CD4-positive, CD25-positive, alpha-beta regulatory T cell (primary cell): ENCODE measurements at regions not wholly inside any gene's neighbourhood (a gene's known extent, or its start where the extent isn't known, plus 50 kb on each side); places are given as distances from the start of the nearest gene placed in this dataset.
"Not testable (repeated sequence)": the region's sequence is repeated elsewhere in the genome, so short reads cannot be mapped to it uniquely, and the experiment has no call there.

ENCODE experiments used
- ATAC-seq, 2 donors: fragments of 150-1000 bp; cut with Tn5 transposase; one replicate each; pipeline ENCODE4 v1.10.0; 2021; ENCODE audit warnings: low read depth in 2 of 2, moderate number of reproducible peaks in 2 of 2, moderate library complexity in 1 of 2
- DNase-seq, 3 donors: peaks; one replicate each; pipeline versions ENCODE4 v3.0.0 to v3.0.0-alpha.2; 2012 to 2022; ENCODE audit warnings: mixed read lengths in 1 of 3
- H3K27ac ChIP-seq: one replicate; pipeline ENCODE4 v1.7.0; 2013; ENCODE audit warnings: mild to moderate bottlenecking, low read length; ENCODE audit not compliant: insufficient read depth, poor library complexity, severe bottlenecking
- H3K27me3 ChIP-seq: one replicate; pipeline ENCODE4 v1.7.0; 2013; ENCODE audit warnings: low read length; ENCODE audit not compliant: control insufficient read depth, insufficient read depth
- H3K36me3 ChIP-seq: one replicate; pipeline ENCODE4 v1.7.0; 2013; ENCODE audit warnings: mild to moderate bottlenecking, low read length, moderate library complexity; ENCODE audit not compliant: control insufficient read depth, insufficient read depth
- H3K4me1 ChIP-seq: 2 replicates; pipeline ENCODE4 v1.7.0; 2013; ENCODE audit warnings: mild to moderate bottlenecking, low read length; ENCODE audit not compliant: insufficient read depth, control insufficient read depth, poor library complexity, severe bottlenecking
- H3K4me3 ChIP-seq: one replicate; pipeline ENCODE4 v1.7.0; 2013; ENCODE audit warnings: low read depth, mild to moderate bottlenecking, low read length, moderate library complexity
- H3K9me3 ChIP-seq, 2 experiments: 1 replicate in 1 of 2; 2 replicates in 1 of 2; pipeline ENCODE4 v1.7.0; 2013; ENCODE audit warnings: low read length in 2 of 2, mild to moderate bottlenecking in 1 of 2, moderate library complexity in 1 of 2; ENCODE audit not compliant: control insufficient read depth in 2 of 2
- H3K27ac Mint-ChIP-seq, 3 donors: one replicate each; pipeline ENCODE4 v1.8.0; 2020 to 2022; ENCODE audit warnings: mild to moderate bottlenecking in 3 of 3, mixed read lengths in 3 of 3, moderate library complexity in 2 of 3
- H3K27me3 Mint-ChIP-seq: one replicate; pipeline ENCODE4 v1.8.0; 2022; ENCODE audit warnings: mild to moderate bottlenecking, mixed read lengths
- H3K36me3 Mint-ChIP-seq: one replicate; pipeline ENCODE4 v1.8.0; 2020; ENCODE audit warnings: mixed read lengths
- H3K4me1 Mint-ChIP-seq, 4 donors: one replicate each; pipeline ENCODE4 v1.8.0; 2020 to 2022; ENCODE audit warnings: mixed read lengths in 4 of 4, mild to moderate bottlenecking in 1 of 4
- H3K4me3 Mint-ChIP-seq, 4 donors: one replicate each; pipeline ENCODE4 v1.8.0; 2020 to 2022; ENCODE audit warnings: mild to moderate bottlenecking in 4 of 4, mixed read lengths in 4 of 4, moderate library complexity in 3 of 4
- H3K9me3 Mint-ChIP-seq, 7 donors: one replicate each; pipeline ENCODE4 v1.8.0; 2020 to 2022; ENCODE audit warnings: mixed read lengths in 7 of 7, mild to moderate bottlenecking in 3 of 7, moderate library complexity in 2 of 7

- no peaks in the 10 kb centered on the region for H3K27me3 Mint-ChIP-seq
- H3K9me3 Mint-ChIP-seq: peaks cover 0 to 2% (median 0%) of the 10 kb centered on the region in 7 donors
- H3K4me1 Mint-ChIP-seq: peaks cover 0 to 16% (median 6%) of the 10 kb centered on the region in 4 donors
- DNase-seq (no peak), ATAC-seq (no peak)
- no peaks in the 10 kb centered on the region for H3K4me1 ChIP-seq
- H3K4me3 ChIP-seq: no peak overlapping the region
- no peaks in the 10 kb centered on the region for H3K9me3 ChIP-seq
- H3K27ac ChIP-seq: no peak overlapping the region
- H3K36me3 ChIP-seq: no peaks in the 10 kb centered on the region
- H3K27ac Mint-ChIP-seq: no peak overlapping the region
- no peaks in the 10 kb centered on the region for H3K36me3 Mint-ChIP-seq
- no peaks in the 10 kb centered on the region for H3K27me3 ChIP-seq
- H3K4me3 Mint-ChIP-seq: no peak overlapping the region
These were observed 214.7 kb upstream of the SLC16A7 start for GRCh38 chr12:59381106-59381505.

- no peaks in the 10 kb centered on the region for H3K4me1 ChIP-seq
- ATAC-seq (no peak), DNase-seq (no peak)
- Mint-ChIP-seq H3K4me1 (no peaks in the 10 kb centered on the region), H3K36me3 (no peaks in the 10 kb centered on the region), H3K27me3 (no peaks in the 10 kb centered on the region), H3K27ac (no peak overlapping the region), H3K9me3 (peaks cover 0 to 3% (median 0%) of the 10 kb centered on the region in 7 donors), H3K4me3 (no peak overlapping the region)
- no peaks in the 10 kb centered on the region for H3K27me3 ChIP-seq
- H3K36me3 ChIP-seq: no peaks in the 10 kb centered on the region
- no peak overlapping the region for H3K4me3 ChIP-seq
- H3K9me3 ChIP-seq: no peaks in the 10 kb centered on the region
- H3K27ac ChIP-seq: no peak overlapping the region
These were observed 220.2 kb upstream of the SLC16A7 start for GRCh38 chr12:59375633-59376032.

GRCh38 chr12:59374783-59375182 is 221.0 kb upstream of the SLC16A7 start:
- Mint-ChIP-seq H3K9me3 (peaks cover 0 to 3% (median 0%) of the 10 kb centered on the region in 7 donors), H3K4me3 (no peak overlapping the region), H3K36me3 (no peaks in the 10 kb centered on the region), H3K27ac (no peak overlapping the region), H3K27me3 (no peaks in the 10 kb centered on the region), H3K4me1 (no peaks in the 10 kb centered on the region)
- Histone ChIP-seq H3K9me3 (no peaks in the 10 kb centered on the region), H3K4me3 (no peak overlapping the region), H3K27ac (no peak overlapping the region), H3K4me1 (no peaks in the 10 kb centered on the region), H3K27me3 (no peaks in the 10 kb centered on the region), H3K36me3 (no peaks in the 10 kb centered on the region)
- no peak for DNase-seq
- no peak for ATAC-seq

GRCh38 chr12:59372956-59373355 is 222.9 kb upstream of the SLC16A7 start:
- H3K9me3 Mint-ChIP-seq: peaks cover 0 to 1% (median 0%) of the 10 kb centered on the region in 7 donors
- Histone ChIP-seq H3K9me3 (no peaks in the 10 kb centered on the region), H3K36me3 (no peaks in the 10 kb centered on the region), H3K27ac (no peak overlapping the region), H3K4me3 (no peak overlapping the region), H3K27me3 (no peaks in the 10 kb centered on the region), H3K4me1 (no peaks in the 10 kb centered on the region)
- no peak for DNase-seq
- no peaks in the 10 kb centered on the region for H3K27me3 Mint-ChIP-seq
- H3K4me1 Mint-ChIP-seq: no peaks in the 10 kb centered on the region
- H3K27ac Mint-ChIP-seq: no peak overlapping the region
- ATAC-seq: no peak
- H3K4me3 Mint-ChIP-seq: no peak overlapping the region
- no peaks in the 10 kb centered on the region for H3K36me3 Mint-ChIP-seq

DNA sequence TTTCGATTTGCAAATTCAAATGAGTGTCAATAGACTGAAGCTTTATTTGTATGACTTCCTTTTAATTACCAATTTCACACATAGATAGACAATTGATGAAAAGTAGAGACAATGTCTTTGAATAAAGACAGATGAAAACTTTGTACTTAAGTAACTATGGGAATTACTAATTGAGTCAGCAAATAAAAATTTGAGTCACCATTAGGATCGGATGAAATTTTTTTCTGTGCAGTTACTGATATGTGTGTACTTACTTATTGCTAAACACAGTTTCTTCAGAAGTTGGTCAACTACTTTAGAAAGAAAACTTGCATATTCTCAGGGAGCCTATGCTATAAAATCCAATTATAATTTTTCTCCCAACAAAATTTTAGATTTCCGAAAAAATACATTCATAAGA is 224.9 kb upstream of the SLC16A7 start:
- DNase-seq (no peak), ATAC-seq (no peak)
- Mint-ChIP-seq H3K4me3 (no peak overlapping the region), H3K27ac (no peak overlapping the region), H3K36me3 (no peaks in the 10 kb centered on the region), H3K9me3 (peaks cover 0 to 1% (median 0%) of the 10 kb centered on the region in 7 donors), H3K27me3 (no peaks in the 10 kb centered on the region), H3K4me1 (no peaks in the 10 kb centered on the region)
- H3K9me3 ChIP-seq: no peaks in the 10 kb centered on the region
- no peaks in the 10 kb centered on the region for H3K27me3 ChIP-seq
- H3K4me1 ChIP-seq: no peaks in the 10 kb centered on the region
- no peak overlapping the region for H3K4me3 ChIP-seq
- no peak overlapping the region for H3K27ac ChIP-seq
- no peaks in the 10 kb centered on the region for H3K36me3 ChIP-seq

DNA sequence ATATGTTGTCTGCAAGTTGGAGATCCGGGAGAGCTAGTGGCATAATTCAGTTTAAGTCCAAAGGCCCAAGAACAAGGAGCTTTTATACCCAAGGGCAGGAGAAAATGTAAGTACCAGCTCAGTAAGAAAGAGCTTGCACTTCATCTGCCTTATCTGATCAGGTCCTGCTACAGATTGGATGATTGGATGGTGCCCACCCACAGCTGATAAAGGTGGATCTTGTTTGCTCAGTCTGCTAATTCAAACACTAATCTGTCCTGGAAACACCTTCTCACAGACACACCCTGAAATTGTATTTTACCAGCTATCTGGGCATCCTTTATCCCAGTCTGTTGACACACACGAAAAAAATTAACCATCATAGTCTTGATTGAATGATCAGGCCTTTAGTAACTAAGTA is 230.7 kb upstream of the SLC16A7 start:
- Mint-ChIP-seq H3K9me3 (peaks cover 0 to 1% (median 0%) of the 10 kb centered on the region in 7 donors), H3K4me3 (no peak overlapping the region)

DNA sequence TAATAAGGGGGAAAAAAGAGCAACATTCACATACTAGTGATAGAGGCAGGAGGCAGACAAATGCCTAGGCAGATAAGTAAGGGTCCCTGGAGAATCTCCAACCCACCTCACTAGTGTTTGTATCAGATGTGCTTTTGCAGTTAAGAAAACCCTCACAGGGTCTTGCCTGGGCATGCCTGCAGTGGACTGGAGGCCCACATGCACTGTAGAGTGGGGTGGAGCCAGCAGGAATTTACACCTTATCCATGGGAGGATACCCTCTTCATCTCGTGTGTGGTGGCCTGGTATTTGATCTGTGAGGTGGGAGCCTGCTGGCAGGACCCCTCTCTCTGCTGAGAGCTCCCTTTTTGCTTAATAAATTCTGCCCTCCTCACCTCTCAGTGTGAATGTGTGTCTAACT is 238.0 kb upstream of the SLC16A7 start:
- H3K4me3 ChIP-seq: no peak overlapping the region
- DNase-seq (no peak), ATAC-seq (no peak)
- H3K27me3 ChIP-seq: peaks cover 2% of the 10 kb centered on the region
- no peaks in the 10 kb centered on the region for H3K36me3 ChIP-seq
- Mint-ChIP-seq H3K27ac (no peak overlapping the region), H3K4me3 (no peak overlapping the region), H3K4me1 (no peaks in the 10 kb centered on the region), H3K27me3 (no peaks in the 10 kb centered on the region), H3K36me3 (no peaks in the 10 kb centered on the region), H3K9me3 (no peaks in the 10 kb centered on the region)
- no peak overlapping the region for H3K27ac ChIP-seq
- H3K4me1 ChIP-seq: no peaks in the 10 kb centered on the region
- no peaks in the 10 kb centered on the region for H3K9me3 ChIP-seq

More for the DNA sequence above, 230.7 kb upstream of the SLC16A7 start:
- DNase-seq: no peak
- no peaks in the 10 kb centered on the region for H3K4me1 Mint-ChIP-seq
- no peak for ATAC-seq
- H3K27me3 Mint-ChIP-seq: no peaks in the 10 kb centered on the region
- H3K36me3 Mint-ChIP-seq: no peaks in the 10 kb centered on the region
- H3K4me1 ChIP-seq: no peaks in the 10 kb centered on the region
- no peaks in the 10 kb centered on the region for H3K27me3 ChIP-seq
- no peak overlapping the region for H3K4me3 ChIP-seq
- no peaks in the 10 kb centered on the region for H3K36me3 ChIP-seq
- H3K9me3 ChIP-seq: no peaks in the 10 kb centered on the region
- H3K27ac ChIP-seq: no peak overlapping the region
- no peak overlapping the region for H3K27ac Mint-ChIP-seq

DNA sequence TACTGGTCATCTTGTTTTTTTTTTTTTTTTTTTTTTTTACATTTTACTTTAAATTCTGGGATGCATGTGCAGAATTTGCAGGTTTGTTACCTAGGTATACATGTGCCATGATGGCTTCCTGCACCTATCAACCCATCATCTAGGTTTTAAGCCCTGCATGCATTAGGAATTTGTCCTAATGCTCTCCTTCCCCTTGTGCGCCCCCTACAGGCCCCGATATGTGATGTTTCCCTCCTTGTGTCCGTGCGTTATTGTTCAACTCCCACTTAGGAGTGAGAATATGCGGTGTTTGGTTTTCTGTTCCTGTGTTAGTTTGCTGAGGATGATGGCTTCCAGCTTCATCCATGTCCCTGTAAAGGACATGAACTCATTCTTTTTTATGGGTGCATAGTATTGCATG is 249.6 kb upstream of the SLC16A7 start:
- H3K4me3 ChIP-seq, H3K27ac ChIP-seq, H3K27me3 ChIP-seq, ATAC-seq, H3K4me1 Mint-ChIP-seq, H3K4me1 ChIP-seq, H3K9me3 ChIP-seq, H3K27ac Mint-ChIP-seq, H3K36me3 Mint-ChIP-seq, H3K9me3 Mint-ChIP-seq, DNase-seq, H3K27me3 Mint-ChIP-seq, H3K4me3 Mint-ChIP-seq, H3K36me3 ChIP-seq: not testable (repeated sequence)
